ENCODE measurements at regions not wholly inside any gene's neighbourhood (a gene's known extent, or its start where the extent isn't known, plus 50 kb on each side); places are given as distances from the start of the nearest gene placed in this dataset.

- SMC1A ChIA-PET (ENCODE audit: uncharacterized antibody, unreplicated experiment) = interaction anchor here (0.6 to 1.4 kb wide), 2 partner anchors 13 to 32 kb away, joined by 4 read pairs; no protein-coding TSS in a partner anchor
- Histone ChIP-seq H3K27ac (ENCODE audit: control insufficient read depth, insufficient read depth) (no peak overlapping the region), H4K20me1 (ENCODE audit: control insufficient read depth, insufficient read depth) (no peaks in the 10 kb centered on the region), H2AFZ (ENCODE audit: control insufficient read depth, low read depth, low read length) (no peak overlapping the region), H3K9ac (ENCODE audit: control insufficient read depth, insufficient read depth, low read length) (no peak overlapping the region), H3K4me2 (ENCODE audit: control insufficient read depth, insufficient read depth) (no peak overlapping the region), H3K27me3 (replicated peaks in 1 of 2; ENCODE audit: control insufficient read depth in 2 of 2, insufficient read depth in 2 of 2, low read length in 1 of 2) (peaks cover 5 to 10% of the 10 kb centered on the region in 2 experiments; a peak in 2 of 4 replicates), H3K36me3 (ENCODE audit: control insufficient read depth in 2 of 2, insufficient read depth in 2 of 2, low read length in 1 of 2) (no peaks in the 10 kb centered on the region), H3K79me2 (ENCODE audit: control insufficient read depth, insufficient read depth, low read length) (no peaks in the 10 kb centered on the region), H3K4me1 (ENCODE audit: control insufficient read depth, insufficient read depth, low read length) (no peaks in the 10 kb centered on the region), H3K9me3 (replicated peaks; ENCODE audit: control insufficient read depth, insufficient read depth, low read length) (no peaks in the 10 kb centered on the region), H3K4me3 (no peak overlapping the region)
- POLR2A ChIA-PET = no interaction called here
- no TSS peak for BruUV-seq (replicated peaks)
- FAIRE-seq (no peak), DNase-seq (ENCODE audit: low read depth, low spot score) (no peak), ATAC-seq (no peak)
- RAD21 ChIA-PET (ENCODE audit: unreplicated experiment) = no interaction called here
- CTCF ChIA-PET = interaction anchor here (0.5 kb wide), 1 partner anchor 133 kb away, joined by 3 read pairs; no protein-coding TSS in a partner anchor
- TF ChIP-seq, protein P1, sequence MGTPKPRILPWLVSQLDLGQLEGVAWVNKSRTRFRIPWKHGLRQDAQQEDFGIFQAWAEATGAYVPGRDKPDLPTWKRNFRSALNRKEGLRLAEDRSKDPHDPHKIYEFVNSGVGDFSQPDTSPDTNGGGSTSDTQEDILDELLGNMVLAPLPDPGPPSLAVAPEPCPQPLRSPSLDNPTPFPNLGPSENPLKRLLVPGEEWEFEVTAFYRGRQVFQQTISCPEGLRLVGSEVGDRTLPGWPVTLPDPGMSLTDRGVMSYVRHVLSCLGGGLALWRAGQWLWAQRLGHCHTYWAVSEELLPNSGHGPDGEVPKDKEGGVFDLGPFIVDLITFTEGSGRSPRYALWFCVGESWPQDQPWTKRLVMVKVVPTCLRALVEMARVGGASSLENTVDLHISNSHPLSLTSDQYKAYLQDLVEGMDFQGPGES (IDR thresholded peaks at IDR 0.05) = no peak
- in situ Hi-C loops (cut with MboI) (no loop called here), intact Hi-C loops (cut with micrococcal nuclease; ENCODE audit: unreplicated experiment) (no loop called here)
- WGBS (ENCODE audit: insufficient coverage, insufficient replicate concordance, low lambda C conversion rate, missing lambda C conversion rate) = 0% methylated on average over 1 of the region's 1 CpG
Observed at GRCh38 chr5:133667217-133667616, 54.9 kb upstream of the FSTL4 start.

GRCh38 chr5:133665571-133665970 is 53.2 kb upstream of the FSTL4 start:
- ChIA-PET RAD21 (ENCODE audit: unreplicated experiment) (no interaction called here), POLR2A (no interaction called here), CTCF (no interaction called here), SMC1A (ENCODE audit: uncharacterized antibody, unreplicated experiment) (no interaction called here)
- no peak overlapping the region for H3K4me3 ChIP-seq
- ATAC-seq = no peak
- H3K4me1 ChIP-seq (ENCODE audit: control insufficient read depth, insufficient read depth, low read length) = no peaks in the 10 kb centered on the region
- H4K20me1 ChIP-seq (ENCODE audit: control insufficient read depth, insufficient read depth) = no peaks in the 10 kb centered on the region
- in situ Hi-C loops (cut with MboI) (no loop called here), intact Hi-C loops (cut with micrococcal nuclease; ENCODE audit: unreplicated experiment) (no loop called here)
- no peaks in the 10 kb centered on the region for H3K36me3 ChIP-seq (ENCODE audit: control insufficient read depth in 2 of 2, insufficient read depth in 2 of 2, low read length in 1 of 2)
- WGBS (ENCODE audit: insufficient coverage, insufficient replicate concordance, low lambda C conversion rate, missing lambda C conversion rate) = 27% methylated on average over 3 of the region's 3 CpGs
- BruUV-seq (replicated peaks) = no TSS peak
- H3K9me3 ChIP-seq (replicated peaks; ENCODE audit: control insufficient read depth, insufficient read depth, low read length) = no peaks in the 10 kb centered on the region
- H3K4me2 ChIP-seq (ENCODE audit: control insufficient read depth, insufficient read depth) = no peak overlapping the region
- TF ChIP-seq FOXK2 (IDR thresholded peaks at IDR 0.05) (no peak), YY1 (IDR thresholded peaks at IDR 0.05; ENCODE audit: low read depth, low read length) (no peak)
- TF ChIP-seq, protein P2, sequence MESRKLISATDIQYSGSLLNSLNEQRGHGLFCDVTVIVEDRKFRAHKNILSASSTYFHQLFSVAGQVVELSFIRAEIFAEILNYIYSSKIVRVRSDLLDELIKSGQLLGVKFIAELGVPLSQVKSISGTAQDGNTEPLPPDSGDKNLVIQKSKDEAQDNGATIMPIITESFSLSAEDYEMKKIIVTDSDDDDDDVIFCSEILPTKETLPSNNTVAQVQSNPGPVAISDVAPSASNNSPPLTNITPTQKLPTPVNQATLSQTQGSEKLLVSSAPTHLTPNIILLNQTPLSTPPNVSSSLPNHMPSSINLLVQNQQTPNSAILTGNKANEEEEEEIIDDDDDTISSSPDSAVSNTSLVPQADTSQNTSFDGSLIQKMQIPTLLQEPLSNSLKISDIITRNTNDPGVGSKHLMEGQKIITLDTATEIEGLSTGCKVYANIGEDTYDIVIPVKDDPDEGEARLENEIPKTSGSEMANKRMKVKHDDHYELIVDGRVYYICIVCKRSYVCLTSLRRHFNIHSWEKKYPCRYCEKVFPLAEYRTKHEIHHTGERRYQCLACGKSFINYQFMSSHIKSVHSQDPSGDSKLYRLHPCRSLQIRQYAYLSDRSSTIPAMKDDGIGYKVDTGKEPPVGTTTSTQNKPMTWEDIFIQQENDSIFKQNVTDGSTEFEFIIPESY (IDR thresholded peaks at IDR 0.05) = no peak
- peaks cover 5 to 8% of the 10 kb centered on the region in 2 experiments; a peak in 2 of 4 replicates for H3K27me3 ChIP-seq (replicated peaks in 1 of 2; ENCODE audit: control insufficient read depth in 2 of 2, insufficient read depth in 2 of 2, low read length in 1 of 2)
- FAIRE-seq = no peak
- DNase-seq (ENCODE audit: low read depth, low spot score) = no peak
- no peak overlapping the region for H3K27ac ChIP-seq (ENCODE audit: control insufficient read depth, insufficient read depth)
- H3K79me2 ChIP-seq (ENCODE audit: control insufficient read depth, insufficient read depth, low read length) = no peaks in the 10 kb centered on the region
- no peak overlapping the region for H3K9ac ChIP-seq (ENCODE audit: control insufficient read depth, insufficient read depth, low read length)
- no peak overlapping the region for H2AFZ ChIP-seq (ENCODE audit: control insufficient read depth, low read depth, low read length)
